H1 (cell line): ENCODE measurements at regions not wholly inside any gene's neighbourhood (a gene's known extent, or its start where the extent isn't known, plus 50 kb on each side); places are given as distances from the start of the nearest gene placed in this dataset.

Experiments used
- CTCF ChIA-PET: fragments of 300-600 bp; sonication (Branson Sonifier 250); formaldehyde crosslinking; loops from one replicate; lab custom pipeline; 2021; ENCODE audit not compliant: partially characterized antibody; lab: Charles Lee
- POLR2A ChIA-PET: fragments of 300-600 bp; sonication (Branson Sonifier 250); formaldehyde crosslinking; loops from one replicate; lab custom pipeline; 2021; ENCODE audit warnings: inconsistent platforms; ENCODE audit not compliant: partially characterized antibody; lab: Charles Lee
- DNase-seq, 2 experiments: peaks; one replicate each; pipeline versions ENCODE4 v3.0.0 to v3.0.0-alpha.2; 2010 to 2022; ENCODE audit warnings: low spot score in 2 of 2, low read depth in 1 of 2, mixed read lengths in 1 of 2
- FAIRE-seq: peaks from 2 replicates; lab custom pipeline; 2011; peaks lifted over from hg19 to GRCh38; lab: Jason Lieb, UNC
- H2AFZ ChIP-seq: 2 replicates; pipeline ENCODE4 v1.8.1; 2012; ENCODE audit warnings: low read length, inconsistent platforms
- H2AK5ac ChIP-seq: 2 replicates; pipeline ENCODE4 v1.6.1; 2013; ENCODE audit warnings: low read depth, low read length
- H2BK120ac ChIP-seq: replicated peaks from 2 replicates; pipeline ENCODE3; 2013; ENCODE audit warnings: low read depth, low read length, inconsistent platforms
- H2BK12ac ChIP-seq: 2 replicates; pipeline ENCODE4 v1.6.1; 2013; ENCODE audit warnings: low read depth, low read length
- H2BK15ac ChIP-seq: 2 replicates; pipeline ENCODE4 v1.6.1; 2013; ENCODE audit warnings: low read length
- H2BK20ac ChIP-seq: 2 replicates; pipeline ENCODE4 v1.6.1; 2013; ENCODE audit warnings: low read length
- H2BK5ac ChIP-seq: 2 replicates; pipeline ENCODE4 v1.6.1; 2013; ENCODE audit warnings: low read depth, low read length
- H3K14ac ChIP-seq: 2 replicates; pipeline ENCODE4 v1.6.1; 2013; ENCODE audit warnings: inconsistent platforms; ENCODE audit not compliant: insufficient read length
- H3K18ac ChIP-seq: 2 replicates; pipeline ENCODE4 v1.6.1; 2013; ENCODE audit warnings: low read length; ENCODE audit errors: extremely low read depth
- H3K23ac ChIP-seq: 2 replicates; pipeline ENCODE4 v1.6.1; 2013; ENCODE audit warnings: inconsistent platforms; ENCODE audit not compliant: insufficient read length
- H3K23me2 ChIP-seq: 2 replicates; pipeline ENCODE4 v1.6.1; 2013; ENCODE audit warnings: low read depth, low read length
- H3K27ac ChIP-seq: 2 replicates; pipeline ENCODE4 v1.6.1; 2011; ENCODE audit warnings: low read depth, low read length, inconsistent platforms
- H3K27me3 ChIP-seq, 4 experiments: replicated peaks in 1 of 4; 1 replicate in 1 of 4; 2 replicates in 3 of 4; pipeline versions ENCODE4 v1.6.1 to v1.8.1; 2011 to 2013; ENCODE audit warnings: low read length in 3 of 4, mild to moderate bottlenecking in 3 of 4, inconsistent platforms in 2 of 4, mixed read lengths in 2 of 4, moderate library complexity in 1 of 4; ENCODE audit not compliant: control insufficient read depth in 3 of 4, insufficient read depth in 3 of 4; ENCODE audit errors: extremely low read depth in 1 of 4
- H3K36me3 ChIP-seq, 4 experiments: 2 replicates each; pipeline versions ENCODE4 v1.6.1 to v1.8.1; 2011 to 2013; ENCODE audit warnings: mild to moderate bottlenecking in 4 of 4, low read length in 3 of 4, moderate library complexity in 2 of 4, control low read depth in 1 of 4, inconsistent platforms in 1 of 4; ENCODE audit not compliant: insufficient read depth in 4 of 4, control insufficient read depth in 2 of 4
- H3K4ac ChIP-seq: replicated peaks from 2 replicates; pipeline ENCODE3; 2013; ENCODE audit warnings: low read length, low read depth, mixed read lengths, inconsistent platforms; ENCODE audit not compliant: insufficient read length
- H3K4me1 ChIP-seq, 4 experiments: replicated peaks in 1 of 4; 1 replicate in 1 of 4; 2 replicates in 3 of 4; pipeline versions ENCODE4 v1.6.1 to v1.8.1; 2011 to 2013; ENCODE audit warnings: low read length in 3 of 4, inconsistent platforms in 2 of 4, mixed read lengths in 1 of 4; ENCODE audit not compliant: insufficient read depth in 4 of 4, control insufficient read depth in 3 of 4
- H3K4me2 ChIP-seq, 2 experiments: 2 replicates each; pipeline versions ENCODE4 v1.6.1 to v1.8.1; 2011 to 2013; ENCODE audit warnings: low read depth in 2 of 2, low read length in 2 of 2, control low read depth in 1 of 2, inconsistent platforms in 1 of 2, mild to moderate bottlenecking in 1 of 2; ENCODE audit not compliant: insufficient read depth in 1 of 2
- H3K4me3 ChIP-seq, 4 experiments: fragments of 200-600, 300-600 bp in 1 of 4; sonication (generic), shearing (Covaris generic), sonication (Bioruptor Twin) in 1 of 4; 2 replicates each; pipeline versions ENCODE4 v1.5.1 to v1.8.1; 2011 to 2016; ENCODE audit warnings: low read length in 4 of 4, low read depth in 3 of 4, control low read depth in 2 of 4, inconsistent platforms in 2 of 4, mild to moderate bottlenecking in 2 of 4, mixed read lengths in 1 of 4, moderate library complexity in 1 of 4; ENCODE audit not compliant: insufficient read depth in 2 of 4; ENCODE audit errors: extremely low read depth in 1 of 4
- H3K56ac ChIP-seq: replicated peaks from 2 replicates; pipeline ENCODE3; 2013; ENCODE audit warnings: low read depth, mild to moderate bottlenecking, mixed read lengths, low read length, inconsistent platforms; ENCODE audit not compliant: insufficient read length
- H3K79me1 ChIP-seq: 2 replicates; pipeline ENCODE4 v1.6.1; 2013; ENCODE audit warnings: low read depth, low read length, control low read depth
- H3K79me2 ChIP-seq, 2 experiments: 2 replicates each; pipeline versions ENCODE4 v1.6.1 to v1.8.1; 2012 to 2013; ENCODE audit warnings: low read length in 2 of 2, mild to moderate bottlenecking in 2 of 2, inconsistent platforms in 1 of 2; ENCODE audit not compliant: insufficient read depth in 2 of 2, control insufficient read depth in 1 of 2
- H3K9ac ChIP-seq, 4 experiments: replicated peaks in 1 of 4; 1 replicate in 1 of 4; 2 replicates in 3 of 4; pipeline versions ENCODE4 v1.6.1 to v1.8.1; 2011 to 2013; ENCODE audit warnings: low read depth in 3 of 4, low read length in 3 of 4, control low read depth in 2 of 4, mild to moderate bottlenecking in 2 of 4, moderate library complexity in 2 of 4, inconsistent platforms in 1 of 4; ENCODE audit errors: extremely low read depth in 1 of 4
- H3K9me3 ChIP-seq, 2 experiments: 2 replicates each; pipeline versions ENCODE4 v1.6.1 to v1.8.1; 2012 to 2013; ENCODE audit warnings: mild to moderate bottlenecking in 2 of 2, moderate library complexity in 2 of 2, control low read depth in 1 of 2, inconsistent platforms in 1 of 2, low read depth in 1 of 2, low read length in 1 of 2, mixed read lengths in 1 of 2; ENCODE audit not compliant: insufficient read depth in 2 of 2
- H4K20me1 ChIP-seq, 2 experiments: replicated peaks in 1 of 2; 2 replicates each; pipeline versions ENCODE3 to v1.8.1; 2011 to 2013; ENCODE audit warnings: inconsistent platforms in 2 of 2, low read length in 2 of 2, mild to moderate bottlenecking in 1 of 2; ENCODE audit not compliant: insufficient read depth in 2 of 2, control insufficient read depth in 1 of 2
- H4K5ac ChIP-seq: 2 replicates; pipeline ENCODE4 v1.6.1; 2013; ENCODE audit warnings: low read length, low read depth, mixed read lengths, inconsistent platforms; ENCODE audit not compliant: insufficient read length
- H4K8ac ChIP-seq: 2 replicates; pipeline ENCODE4 v1.8.0; 2013; ENCODE audit warnings: mild to moderate bottlenecking, moderate library complexity, low read length, inconsistent platforms; ENCODE audit not compliant: insufficient read depth; ENCODE audit errors: extremely low read depth
- H4K91ac ChIP-seq: replicated peaks from 2 replicates; pipeline ENCODE3; 2013; ENCODE audit warnings: low read length, mixed read lengths, inconsistent platforms; ENCODE audit not compliant: insufficient read length
- BCL11A ChIP-seq, 2 experiments: IDR thresholded peaks; one replicate each; pipeline ENCODE4 v1.6.1; 2011; ENCODE audit warnings: low read depth in 2 of 2, low read length in 2 of 2, mild to moderate bottlenecking in 2 of 2
- GABPA ChIP-seq: IDR thresholded peaks from 2 replicates; pipeline ENCODE4 v1.6.1; 2011; ENCODE audit warnings: mild to moderate bottlenecking, low read length, moderate library complexity, borderline replicate concordance; ENCODE audit not compliant: insufficient read depth
- JUN ChIP-seq: IDR thresholded peaks from 2 replicates; pipeline ENCODE4 v1.6.1; 2011; ENCODE audit warnings: low read depth, mild to moderate bottlenecking, improper control_type of control experiment, low read length
- RFX5 ChIP-seq: IDR thresholded peaks from 2 replicates; pipeline ENCODE4 v1.6.1; 2011; ENCODE audit warnings: low read depth, low read length, improper control_type of control experiment, borderline replicate concordance
- RXRA ChIP-seq: IDR thresholded peaks from 2 replicates; pipeline ENCODE4 v1.6.1; 2011; ENCODE audit warnings: low read depth, mild to moderate bottlenecking, low read length, moderate library complexity; ENCODE audit not compliant: insufficient read depth
- WGBS, 2 experiments: shearing (Covaris generic) in 1 of 2; methylation state at CpG; one replicate each; pipeline versions ENCODE4 v1.1.6 to v1.1.7; 2013 to 2015; ENCODE audit warnings: low lambda C conversion rate in 2 of 2, mixed read lengths in 2 of 2, inconsistent platforms in 1 of 2, low coverage in 1 of 2, missing lambda C conversion rate in 1 of 2; ENCODE audit not compliant: insufficient replicate concordance in 2 of 2, insufficient coverage in 1 of 2, insufficient read length in 1 of 2; ENCODE audit errors: extremely low coverage in 1 of 2, missing lambda C conversion rate in 1 of 2; 5-methylcytosine and 5-hydroxymethylcytosine counted together

- H3K27ac ChIP-seq, result no peak overlapping the region
- 84% methylated on average over 2 of the region's 2 CpGs; no CpG with 5 or more reads in 1 of the 2 experiments for whole genome bisulfite sequencing, 2 experiments
- no peak overlapping the region for H3K18ac ChIP-seq
- no peak overlapping the region for H2BK20ac ChIP-seq
- DNase-seq (no peak), FAIRE-seq (no peak)
- no peak overlapping the region for H4K91ac ChIP-seq
- ChIA-PET CTCF (interaction anchor here (0.5 to 3.2 kb wide), 7 partner anchors 27 to 1259 kb away, joined by 3 to 13 read pairs (median 4); no protein-coding TSS in a partner anchor), POLR2A (no interaction called here)
- no peak overlapping the region for H3K4ac ChIP-seq
- H2BK15ac ChIP-seq, result no peak overlapping the region
- H3K14ac ChIP-seq, result no peak overlapping the region
- H2BK120ac ChIP-seq, result no peak overlapping the region
- H3K23me2 ChIP-seq, result no peaks in the 10 kb centered on the region; the same call in 1 of the 2 replicates
- H3K4me2 ChIP-seq, result no peak overlapping the region
- no peaks in the 10 kb centered on the region for H3K79me2 ChIP-seq
- H4K8ac ChIP-seq, result no peak overlapping the region
- H2BK12ac ChIP-seq, result no peak overlapping the region
- H2AFZ ChIP-seq, result no peak overlapping the region
- H3K9me3 ChIP-seq, result no peaks in the 10 kb centered on the region
- no peak overlapping the region for H2AK5ac ChIP-seq
- H3K79me1 ChIP-seq, result no peaks in the 10 kb centered on the region
- peaks cover 0 to 11% (median 0%) of the 10 kb centered on the region in 4 experiments; a peak in 2 of 7 replicates for H3K4me1 ChIP-seq
- H3K9ac ChIP-seq, result no peak overlapping the region
- H3K56ac ChIP-seq, result no peak overlapping the region
- no peak overlapping the region; the same call in 1 of the 2 replicates for H2BK5ac ChIP-seq
- no peaks in the 10 kb centered on the region for H4K20me1 ChIP-seq
- TF ChIP-seq RFX5 (no peak), GABPA (no peak), RXRA (no peak), BCL11A (IDR thresholded peaks at IDR 0.05; ENCODE audit: low read depth in 2 of 2, low read length in 2 of 2) (no peak), JUN (no peak)
- H3K4me3 ChIP-seq, result no peak overlapping the region
- H4K5ac ChIP-seq, result no peak overlapping the region
- H3K36me3 ChIP-seq, result no peaks in the 10 kb centered on the region
- H3K27me3 ChIP-seq, result peaks cover 0 to 2% (median 0%) of the 10 kb centered on the region in 4 experiments; a peak in 1 of 7 replicates
- no peak overlapping the region for H3K23ac ChIP-seq
Measured at GRCh38 chr17:72338304-72338703, 217.5 kb downstream of the SOX9 start.
